NCI-H2171 (cell line): ENCODE measurements at regions not wholly inside any gene's neighbourhood (a gene's known extent, or its start where the extent isn't known, plus 50 kb on each side); places are given as distances from the start of the nearest gene placed in this dataset.
"Not testable (repeated sequence)": the region's sequence is repeated elsewhere in the genome, so short reads cannot be mapped to it uniquely, and the experiment has no call there.

ENCODE experiments used
- DNase-seq: peaks from one replicate; lab custom pipeline; 2025; lab: John Stamatoyannopoulos, UW

- DNase-seq: no peak
Measured at GRCh38 chr7:153087498-153087897, 327.9 kb downstream of the ACTR3B start.

GRCh38 chr7:153088601-153089000 lies 329.0 kb downstream of the ACTR3B start:
- no peak for DNase-seq

GRCh38 chr7:153090209-153090608 lies 330.7 kb downstream of the ACTR3B start:
- no peak for DNase-seq

GRCh38 chr7:153090764-153091163 lies 331.2 kb downstream of the ACTR3B start:
- no peak for DNase-seq

GRCh38 chr7:153091477-153091876 lies 331.9 kb downstream of the ACTR3B start:
- DNase-seq: no peak

- no peak for DNase-seq
Measured at GRCh38 chr7:153097511-153098201, 338.1 kb downstream of the ACTR3B start.

- no peak for DNase-seq
Measured at GRCh38 chr7:153099235-153099634, 339.7 kb downstream of the ACTR3B start.

GRCh38 chr7:153100691-153101237 lies 341.2 kb downstream of the ACTR3B start:
- no peak for DNase-seq

- DNase-seq: no peak
Measured at GRCh38 chr7:153103202-153103601, 343.6 kb downstream of the ACTR3B start.

GRCh38 chr7:153107826-153108225 lies 348.3 kb downstream of the ACTR3B start:
- DNase-seq: no peak

GRCh38 chr7:153109566-153109965 lies 350.0 kb downstream of the ACTR3B start:
- no peak for DNase-seq

- no peak for DNase-seq
Measured at GRCh38 chr7:153110606-153111005, 351.1 kb downstream of the ACTR3B start.

GRCh38 chr7:153122255-153122654 lies 362.7 kb downstream of the ACTR3B start:
- DNase-seq: not testable (repeated sequence)

- no peak for DNase-seq
Measured at GRCh38 chr7:153130052-153130451, 370.5 kb downstream of the ACTR3B start.

- no peak for DNase-seq
Measured at GRCh38 chr7:153151766-153152165, 392.2 kb downstream of the ACTR3B start.

GRCh38 chr7:153152801-153153422 lies 393.4 kb downstream of the ACTR3B start:
- no peak for DNase-seq

GRCh38 chr7:153158149-153158548 lies 398.6 kb downstream of the ACTR3B start:
- no peak for DNase-seq

GRCh38 chr7:153170287-153170686 lies 410.7 kb downstream of the ACTR3B start:
- no peak for DNase-seq

- no peak for DNase-seq
Measured at GRCh38 chr7:153185936-153186335, 426.4 kb downstream of the ACTR3B start.

GRCh38 chr7:153188161-153188560 lies 428.6 kb downstream of the ACTR3B start:
- no peak for DNase-seq

GRCh38 chr7:153188630-153189029 lies 429.1 kb downstream of the ACTR3B start:
- DNase-seq: no peak

GRCh38 chr7:153190452-153190851 lies 430.9 kb downstream of the ACTR3B start:
- DNase-seq: no peak

GRCh38 chr7:153190986-153191385 lies 431.4 kb downstream of the ACTR3B start:
- no peak for DNase-seq
